GM12864 (cell line): ENCODE measurements at regions not wholly inside any gene's neighbourhood (a gene's known extent, or its start where the extent isn't known, plus 50 kb on each side); places are given as distances from the start of the nearest gene placed in this dataset.

Experiments used
- DNase-seq: peaks from one replicate; pipeline ENCODE4 v3.0.0-alpha.2; 2011; ENCODE audit warnings: low read depth
- H3K4me3 ChIP-seq: 2 replicates; pipeline ENCODE4 v1.5.1; 2011; ENCODE audit warnings: mild to moderate bottlenecking, low read depth, low read length, control low read depth
- CTCF ChIP-seq: IDR thresholded peaks from 2 replicates; pipeline ENCODE4 v1.5.1; 2011; ENCODE audit warnings: low read depth, mild to moderate bottlenecking, moderate library complexity, low read length, control low read depth, inconsistent platforms; ENCODE audit errors: missing control alignments

- TF ChIP-seq CTCF: no peak
- H3K4me3 ChIP-seq: no peak overlapping the region
- no peak for DNase-seq
These were observed 372.7 kb downstream of the BUD13 start for GRCh38 chr11:116400081-116400480.

DNA sequence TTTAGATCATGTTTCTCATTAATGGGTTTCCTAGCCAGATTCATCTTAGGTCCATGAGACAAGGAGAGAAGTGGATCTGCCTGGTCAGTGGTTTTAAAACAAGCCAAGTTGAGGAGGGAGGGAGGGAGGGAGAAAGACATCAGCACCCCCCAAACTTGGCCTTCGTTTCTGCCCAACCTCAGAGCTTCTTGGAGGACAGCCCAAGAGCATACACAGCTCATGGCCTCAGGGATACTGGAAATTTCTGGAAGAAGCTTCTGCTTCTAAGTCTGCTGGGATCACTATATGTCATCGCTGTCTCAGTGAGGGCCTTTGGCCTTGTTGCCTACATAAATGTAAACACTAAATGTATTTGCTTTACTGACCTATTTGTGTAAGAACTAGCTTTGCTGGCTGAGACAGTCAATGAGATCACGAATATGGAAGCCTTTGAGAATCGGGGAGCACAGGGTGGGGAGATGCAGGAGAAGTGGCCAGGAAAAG lies 375.1 kb downstream of the BUD13 start:
- H3K4me3 ChIP-seq: no peak overlapping the region
- no peak for TF ChIP-seq CTCF
- no peak for DNase-seq

DNA sequence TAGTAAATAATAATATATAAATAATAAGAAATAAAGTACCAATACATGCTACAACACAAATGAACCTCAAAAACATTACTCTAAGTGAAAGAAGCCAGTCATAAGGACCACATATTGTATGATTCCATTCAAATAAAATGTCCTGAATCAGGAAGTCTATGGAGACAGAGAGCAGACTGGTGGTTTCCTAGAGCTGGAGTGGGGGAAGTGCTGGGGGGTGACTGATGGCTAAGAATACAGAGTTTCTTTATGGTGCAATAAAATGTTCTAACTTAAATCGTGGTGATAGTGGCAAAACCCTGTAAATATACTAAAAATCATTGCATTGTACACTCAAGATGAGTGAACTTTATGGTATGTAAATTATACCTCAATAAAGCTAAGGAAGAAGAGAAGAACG lies 376.5 kb downstream of the BUD13 start:
- TF ChIP-seq CTCF: no peak
- DNase-seq: no peak
- no peak overlapping the region for H3K4me3 ChIP-seq

DNA sequence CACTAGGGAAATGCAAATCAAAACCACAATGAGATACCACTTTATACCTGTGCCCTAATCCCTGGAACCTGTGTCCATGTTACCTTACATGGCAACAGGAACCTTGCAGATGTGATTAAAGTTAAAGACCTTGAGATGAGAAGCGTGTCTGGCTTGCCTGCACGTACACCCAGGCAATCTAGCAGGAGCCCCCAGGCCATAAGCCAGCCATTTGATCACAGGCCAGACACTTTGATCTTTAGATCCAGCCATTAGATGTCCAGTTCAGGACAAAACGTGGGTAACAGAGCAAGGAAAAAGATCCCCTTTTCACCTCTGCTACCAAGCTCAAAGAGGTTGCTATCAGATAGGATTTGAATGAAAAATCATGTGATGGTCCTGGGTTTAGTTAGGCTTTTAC lies 378.8 kb downstream of the BUD13 start:
- no peak for TF ChIP-seq CTCF
- no peak overlapping the region for H3K4me3 ChIP-seq
- no peak for DNase-seq

DNA sequence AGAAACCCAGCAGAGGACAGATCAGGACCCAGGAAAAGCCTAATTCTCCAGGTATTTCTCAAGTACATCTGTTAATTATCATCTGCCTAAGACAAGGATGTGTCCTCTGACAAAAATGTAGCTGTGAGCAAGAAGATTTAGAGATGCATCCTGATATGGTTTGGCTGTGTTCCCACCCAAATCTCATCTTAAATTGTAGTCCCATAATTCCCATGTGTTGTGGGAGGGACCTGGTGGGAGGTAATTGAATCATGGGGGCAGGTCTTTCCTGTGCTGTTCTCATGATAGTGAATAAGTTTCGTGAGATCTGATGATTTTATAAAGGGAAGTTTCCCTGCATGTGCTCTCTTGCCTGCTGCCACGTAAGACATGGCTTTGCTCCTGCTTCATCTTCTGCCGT lies 381.8 kb downstream of the BUD13 start:
- H3K4me3 ChIP-seq: no peak overlapping the region
- no peak for DNase-seq
- no peak for TF ChIP-seq CTCF

- H3K4me3 ChIP-seq: no peak overlapping the region
- no peak for TF ChIP-seq CTCF
- DNase-seq: no peak
These were observed 384.6 kb downstream of the BUD13 start for GRCh38 chr11:116388146-116388545.

DNA sequence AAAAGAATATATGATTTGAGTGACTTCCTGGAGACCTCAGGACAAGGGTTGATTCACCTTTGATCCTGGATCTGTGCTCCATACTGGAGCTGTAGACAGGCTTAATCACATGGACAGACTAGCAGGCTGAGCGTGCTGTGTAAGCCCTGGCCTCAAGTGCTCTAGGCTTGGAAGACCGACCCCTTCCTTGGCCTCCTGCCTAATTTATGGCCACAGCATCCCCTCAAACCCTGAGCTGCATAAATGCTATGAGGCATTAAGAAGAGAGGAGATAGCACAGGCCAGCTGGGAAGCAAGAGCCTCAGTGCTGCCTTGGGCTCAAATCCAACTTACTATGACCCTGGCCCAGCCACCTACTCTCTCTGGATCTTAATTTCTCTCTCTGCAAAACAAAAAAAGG lies 385.1 kb downstream of the BUD13 start:
- DNase-seq: no peak
- H3K4me3 ChIP-seq: no peak overlapping the region
- no peak for TF ChIP-seq CTCF
